ENCODE measurements at regions not wholly inside any gene's neighbourhood (a gene's known extent, or its start where the extent isn't known, plus 50 kb on each side); places are given as distances from the start of the nearest gene placed in this dataset.
"Not testable (repeated sequence)": the region's sequence is repeated elsewhere in the genome, so short reads cannot be mapped to it uniquely, and the experiment has no call there.

- no peaks in the 10 kb centered on the region for H3K27me3 ChIP-seq (ENCODE audit: control insufficient read depth, insufficient read depth, low read length)
- H3K9me3 ChIP-seq (ENCODE audit: control insufficient read depth in 2 of 3, insufficient read depth in 1 of 3, low read length in 3 of 3): no peaks in the 10 kb centered on the region
- no peak overlapping the region for H3K27ac ChIP-seq (ENCODE audit: low read depth in 2 of 2, low read length in 2 of 2)
- intact Hi-C loops (cut with DNase I): no loop called here
- H3K4me3 ChIP-seq (ENCODE audit: low read length in 3 of 3): no peak overlapping the region
- FAIRE-seq (no peak), DNase-seq (no peak)
- H3K36me3 ChIP-seq (ENCODE audit: control insufficient read depth in 2 of 3, insufficient read depth in 3 of 3, low read length in 3 of 3): no peaks in the 10 kb centered on the region
- H3K4me1 ChIP-seq (ENCODE audit: control insufficient read depth in 2 of 3, insufficient read depth in 2 of 3, low read depth in 1 of 3, low read length in 3 of 3): no peaks in the 10 kb centered on the region
- TF ChIP-seq, protein P1, sequence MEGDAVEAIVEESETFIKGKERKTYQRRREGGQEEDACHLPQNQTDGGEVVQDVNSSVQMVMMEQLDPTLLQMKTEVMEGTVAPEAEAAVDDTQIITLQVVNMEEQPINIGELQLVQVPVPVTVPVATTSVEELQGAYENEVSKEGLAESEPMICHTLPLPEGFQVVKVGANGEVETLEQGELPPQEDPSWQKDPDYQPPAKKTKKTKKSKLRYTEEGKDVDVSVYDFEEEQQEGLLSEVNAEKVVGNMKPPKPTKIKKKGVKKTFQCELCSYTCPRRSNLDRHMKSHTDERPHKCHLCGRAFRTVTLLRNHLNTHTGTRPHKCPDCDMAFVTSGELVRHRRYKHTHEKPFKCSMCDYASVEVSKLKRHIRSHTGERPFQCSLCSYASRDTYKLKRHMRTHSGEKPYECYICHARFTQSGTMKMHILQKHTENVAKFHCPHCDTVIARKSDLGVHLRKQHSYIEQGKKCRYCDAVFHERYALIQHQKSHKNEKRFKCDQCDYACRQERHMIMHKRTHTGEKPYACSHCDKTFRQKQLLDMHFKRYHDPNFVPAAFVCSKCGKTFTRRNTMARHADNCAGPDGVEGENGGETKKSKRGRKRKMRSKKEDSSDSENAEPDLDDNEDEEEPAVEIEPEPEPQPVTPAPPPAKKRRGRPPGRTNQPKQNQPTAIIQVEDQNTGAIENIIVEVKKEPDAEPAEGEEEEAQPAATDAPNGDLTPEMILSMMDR (IDR thresholded peaks at IDR 0.05; ENCODE audit: borderline replicate concordance, extremely low read depth, insufficient read depth): no peak
- H3K9ac ChIP-seq (ENCODE audit: low read length in 3 of 3): no peak overlapping the region
Measured at GRCh38 chr3:88485001-88485400, 335.2 kb downstream of the C3orf38 start.

DNA sequence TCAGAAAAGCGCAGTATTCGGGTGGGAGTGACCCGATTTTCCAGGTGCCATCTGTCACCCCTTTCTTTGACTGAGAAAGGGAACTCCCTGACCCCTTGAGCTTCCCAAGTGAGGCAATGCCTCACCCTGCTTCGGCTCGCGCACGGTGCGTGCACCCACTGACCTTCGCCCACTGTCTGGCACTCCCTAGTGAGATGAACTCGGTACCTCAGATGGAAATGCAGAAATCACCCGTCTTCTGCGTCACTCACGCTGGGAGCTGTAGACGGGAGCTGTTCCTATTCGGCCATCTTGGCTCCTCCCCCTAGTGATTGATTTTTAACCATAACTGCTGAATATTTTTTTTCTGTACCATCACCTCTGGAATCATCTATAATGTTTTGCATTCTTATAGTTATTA is 359.1 kb downstream of the C3orf38 start:
- not testable (repeated sequence) for FAIRE-seq; DNase-seq; H3K9me3 ChIP-seq (ENCODE audit: control insufficient read depth in 2 of 3, insufficient read depth in 1 of 3, low read length in 3 of 3)

DNA sequence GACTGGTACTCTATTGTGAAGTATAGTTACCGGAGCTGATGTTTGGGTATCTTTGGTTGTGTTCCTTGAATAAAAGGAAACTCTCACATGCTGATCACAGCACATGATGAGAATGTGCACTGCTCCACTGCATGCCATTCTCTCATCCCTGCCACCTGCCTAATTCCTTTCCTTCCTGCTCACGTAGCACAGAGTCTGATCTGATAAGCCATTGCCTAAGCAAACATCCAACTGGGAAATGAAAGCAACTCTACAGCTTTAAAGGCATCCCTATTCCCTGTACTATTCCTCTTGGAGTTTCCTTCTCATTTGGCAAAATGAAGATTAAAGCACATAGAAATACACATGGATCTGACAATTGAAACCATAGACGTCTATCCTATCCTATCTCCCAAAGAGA is 359.8 kb downstream of the C3orf38 start:
- DNase-seq (no peak), FAIRE-seq (no peak)
- no peaks in the 10 kb centered on the region for H3K4me1 ChIP-seq (ENCODE audit: control insufficient read depth in 2 of 3, insufficient read depth in 2 of 3, low read depth in 1 of 3, low read length in 3 of 3)
- H3K4me3 ChIP-seq (ENCODE audit: low read length in 3 of 3): no peak overlapping the region
- no peak overlapping the region for H3K27ac ChIP-seq (ENCODE audit: low read depth in 2 of 2, low read length in 2 of 2)
- no peak overlapping the region for H3K9ac ChIP-seq (ENCODE audit: low read length in 3 of 3)
- H3K27me3 ChIP-seq (ENCODE audit: control insufficient read depth, insufficient read depth, low read length): no peaks in the 10 kb centered on the region
- peaks cover 0 to 5% (median 0%) of the 10 kb centered on the region in 3 donors for H3K9me3 ChIP-seq (ENCODE audit: control insufficient read depth in 2 of 3, insufficient read depth in 1 of 3, low read length in 3 of 3)
- TF ChIP-seq, protein P1 (IDR thresholded peaks at IDR 0.05; ENCODE audit: borderline replicate concordance, extremely low read depth, insufficient read depth): no peak
- intact Hi-C loops (cut with DNase I): no loop called here
- H3K36me3 ChIP-seq (ENCODE audit: control insufficient read depth in 2 of 3, insufficient read depth in 3 of 3, low read length in 3 of 3): no peaks in the 10 kb centered on the region

More for the DNA sequence above, 359.1 kb downstream of the C3orf38 start:
- H3K27me3 ChIP-seq (ENCODE audit: control insufficient read depth, insufficient read depth, low read length); H3K9ac ChIP-seq (ENCODE audit: low read length in 3 of 3); H3K36me3 ChIP-seq (ENCODE audit: control insufficient read depth in 2 of 3, insufficient read depth in 3 of 3, low read length in 3 of 3); intact Hi-C loops (cut with DNase I); H3K27ac ChIP-seq (ENCODE audit: low read depth in 2 of 2, low read length in 2 of 2); H3K4me3 ChIP-seq (ENCODE audit: low read length in 3 of 3); H3K4me1 ChIP-seq (ENCODE audit: control insufficient read depth in 2 of 3, insufficient read depth in 2 of 3, low read depth in 1 of 3, low read length in 3 of 3): not testable (repeated sequence)

DNA sequence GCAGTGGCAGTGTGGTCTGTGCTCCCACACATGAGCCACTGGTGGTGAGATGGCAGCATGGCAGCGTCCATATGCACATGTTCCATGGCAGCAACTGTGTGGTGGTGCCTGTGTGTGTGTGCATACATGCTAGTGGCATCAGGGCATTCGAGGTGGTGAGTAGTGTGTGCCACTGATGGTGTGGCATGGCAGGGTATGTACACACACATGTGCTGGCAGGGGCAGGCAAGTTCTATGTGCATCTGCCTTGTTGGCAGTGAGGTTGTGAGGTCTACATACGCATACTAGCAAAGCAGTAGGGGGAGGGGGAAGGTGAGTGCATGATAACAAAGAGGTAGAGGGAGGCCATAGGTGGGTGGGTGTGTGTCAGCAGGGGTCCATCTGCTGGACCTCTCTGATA is 378.7 kb downstream of the C3orf38 start:
- Histone ChIP-seq H3K9ac (ENCODE audit: low read length in 3 of 3) (no peak overlapping the region), H3K4me3 (ENCODE audit: low read length in 3 of 3) (no peak overlapping the region), H3K9me3 (ENCODE audit: control insufficient read depth in 2 of 3, insufficient read depth in 1 of 3, low read length in 3 of 3) (no peaks in the 10 kb centered on the region), H3K4me1 (ENCODE audit: control insufficient read depth in 2 of 3, insufficient read depth in 2 of 3, low read depth in 1 of 3, low read length in 3 of 3) (no peaks in the 10 kb centered on the region), H3K27me3 (ENCODE audit: control insufficient read depth, insufficient read depth, low read length) (no peaks in the 10 kb centered on the region), H3K27ac (ENCODE audit: low read depth in 2 of 2, low read length in 2 of 2) (no peak overlapping the region), H3K36me3 (ENCODE audit: control insufficient read depth in 2 of 3, insufficient read depth in 3 of 3, low read length in 3 of 3) (no peaks in the 10 kb centered on the region)
- FAIRE-seq (no peak), DNase-seq (peak in 1 of 5 donors; percentile 27)
- TF ChIP-seq, protein P1 (IDR thresholded peaks at IDR 0.05; ENCODE audit: borderline replicate concordance, extremely low read depth, insufficient read depth): no peak
- intact Hi-C loops (cut with DNase I): no loop called here
